Adrenal gland (tissue), 5 donors: ENCODE measurements at regions not wholly inside any gene's neighbourhood (a gene's known extent, or its start where the extent isn't known, plus 50 kb on each side); places are given as distances from the start of the nearest gene placed in this dataset.

Source experiments
- POLR2A ChIP-seq, 2 donors: fragments of 450-650 bp; IDR thresholded peaks; one replicate each; pipeline ENCODE4 v1.6.1; 2017; ENCODE audit warnings: antibody characterized with exemption in 2 of 2, mild to moderate bottlenecking in 2 of 2, moderate library complexity in 1 of 2
- TF ChIP-seq, protein P1 (sequence below), 6 experiments: fragments of 450-650 bp in 4 of 6; fragments of 200-600 bp in 2 of 6; sonication (generic) in 1 of 6; IDR thresholded peaks; 1 replicate in 5 of 6; 2 replicates in 1 of 6; pipeline versions ENCODE4 v1.5.1 to v1.8.0; 2016 to 2021; ENCODE audit warnings: antibody characterized with exemption in 6 of 6, mild to moderate bottlenecking in 2 of 6, moderate library complexity in 1 of 6
- donor health status: DM: no; HTN: no; CAD: no.

DNA sequence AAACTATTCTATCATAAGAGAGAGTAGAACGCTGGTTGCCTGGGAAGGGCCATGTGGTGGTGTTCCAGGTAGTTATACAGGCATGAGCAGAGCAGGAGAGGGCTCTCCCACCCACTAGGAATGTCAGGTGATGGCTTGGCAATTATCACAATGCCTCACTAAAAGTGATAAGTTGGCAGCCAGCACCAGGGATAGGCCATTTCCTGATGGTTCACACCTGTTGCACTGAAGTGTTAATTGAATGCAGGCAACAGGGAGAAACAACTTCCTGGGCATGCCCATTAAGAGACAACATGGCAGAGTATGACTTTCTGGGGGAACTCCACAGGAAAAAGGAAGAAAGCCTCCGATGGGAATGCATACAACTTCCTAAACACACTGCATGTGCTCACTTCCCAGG, 593.2 kb downstream of the ELAVL2 start:
- TF ChIP-seq, protein P1, sequence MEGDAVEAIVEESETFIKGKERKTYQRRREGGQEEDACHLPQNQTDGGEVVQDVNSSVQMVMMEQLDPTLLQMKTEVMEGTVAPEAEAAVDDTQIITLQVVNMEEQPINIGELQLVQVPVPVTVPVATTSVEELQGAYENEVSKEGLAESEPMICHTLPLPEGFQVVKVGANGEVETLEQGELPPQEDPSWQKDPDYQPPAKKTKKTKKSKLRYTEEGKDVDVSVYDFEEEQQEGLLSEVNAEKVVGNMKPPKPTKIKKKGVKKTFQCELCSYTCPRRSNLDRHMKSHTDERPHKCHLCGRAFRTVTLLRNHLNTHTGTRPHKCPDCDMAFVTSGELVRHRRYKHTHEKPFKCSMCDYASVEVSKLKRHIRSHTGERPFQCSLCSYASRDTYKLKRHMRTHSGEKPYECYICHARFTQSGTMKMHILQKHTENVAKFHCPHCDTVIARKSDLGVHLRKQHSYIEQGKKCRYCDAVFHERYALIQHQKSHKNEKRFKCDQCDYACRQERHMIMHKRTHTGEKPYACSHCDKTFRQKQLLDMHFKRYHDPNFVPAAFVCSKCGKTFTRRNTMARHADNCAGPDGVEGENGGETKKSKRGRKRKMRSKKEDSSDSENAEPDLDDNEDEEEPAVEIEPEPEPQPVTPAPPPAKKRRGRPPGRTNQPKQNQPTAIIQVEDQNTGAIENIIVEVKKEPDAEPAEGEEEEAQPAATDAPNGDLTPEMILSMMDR (IDR thresholded peaks at IDR 0.05) = no peak
- no peak for TF ChIP-seq POLR2A (IDR thresholded peaks at IDR 0.05)
